Right cardiac atrium (tissue), 5 donors: ENCODE measurements at regions not wholly inside any gene's neighbourhood (a gene's known extent, or its start where the extent isn't known, plus 50 kb on each side); places are given as distances from the start of the nearest gene placed in this dataset.
"Not testable (repeated sequence)": the region's sequence is repeated elsewhere in the genome, so short reads cannot be mapped to it uniquely, and the experiment has no call there.

Experiments used
- ATAC-seq, 2 donors: fragments of 200-7000 bp; cut with Tn5 transposase; one replicate each; pipeline versions ENCODE4 v1.8.0 to v1.9.1; 2020; ENCODE audit warnings: moderate library complexity in 2 of 2, mild to moderate bottlenecking in 1 of 2
- DNase-seq, 3 donors: peaks; one replicate each; pipeline ENCODE4 v3.0.0-alpha.2; 2020
- H3K27ac ChIP-seq: one replicate; pipeline ENCODE4 v1.5.1; 2013; ENCODE audit warnings: mild to moderate bottlenecking, low read length, control low read depth, moderate library complexity
- H3K27me3 ChIP-seq: one replicate; pipeline ENCODE4 v1.6.1; 2013; ENCODE audit not compliant: control insufficient read depth, insufficient read depth
- H3K4me1 ChIP-seq: one replicate; pipeline ENCODE4 v1.6.1; 2013; ENCODE audit warnings: low read length; ENCODE audit not compliant: control insufficient read depth, insufficient read depth
- H3K4me3 ChIP-seq: one replicate; pipeline ENCODE4 v1.5.1; 2013; ENCODE audit warnings: low read length, control low read depth
- H3K9me3 ChIP-seq: one replicate; pipeline ENCODE4 v1.6.1; 2013; ENCODE audit warnings: low read length; ENCODE audit not compliant: control insufficient read depth
- WGBS: extraction: QIAGEN DNeasy Blood & Tissue Kit; methylation state at CpG from one replicate; pipeline ENCODE4 v1.1.7; 2013; 5-methylcytosine and 5-hydroxymethylcytosine counted together
- intact Hi-C, 4 donors: fragments of 100-400 bp; cut with DNase I; formaldehyde crosslinking; loops; one replicate each; pipeline versions ENCODE4 v1.11.0 to v1.14.0; 2022 to 2023
- donor health status: healthy with polysubstance abuse.
- donor health status: DM: no; HTN: yes; CAD: no.
- donor health status: DM: no; HTN: no; CAD: no.
- donor health status: DM: no; HTN: yes; CAD: no; lungs with severe emphysema.
- donor health status: DM: yes; HTN: yes; CAD: no.

DNA sequence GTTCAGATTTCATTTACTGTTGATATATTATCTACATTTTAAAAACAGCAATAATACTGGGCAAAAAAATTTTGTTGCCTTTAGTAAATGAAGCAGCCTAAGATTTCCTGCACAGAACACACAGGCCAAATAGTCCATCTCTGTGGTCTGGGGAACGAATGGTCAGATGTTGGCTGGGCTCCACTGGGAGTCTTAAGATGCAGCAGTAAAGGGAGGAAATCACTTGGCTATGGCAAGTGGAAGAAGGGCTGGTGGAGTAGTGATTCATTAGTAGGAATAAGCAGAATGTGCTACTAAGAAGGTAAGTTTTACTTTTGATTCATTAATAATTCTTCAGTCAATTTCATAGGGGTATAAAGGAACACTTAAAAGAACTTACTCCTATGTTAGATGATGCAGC is 91.1 kb upstream of the ARRDC3 start:
- Histone ChIP-seq H3K4me1 (no peaks in the 10 kb centered on the region), H3K9me3 (no peaks in the 10 kb centered on the region), H3K27ac (no peak overlapping the region), H3K4me3 (no peak overlapping the region), H3K27me3 (no peaks in the 10 kb centered on the region)
- intact Hi-C loops = no loop called here
- ATAC-seq (no peak), DNase-seq (no peak)
- WGBS = 25% methylated on average over 1 of the region's 1 CpG

DNA sequence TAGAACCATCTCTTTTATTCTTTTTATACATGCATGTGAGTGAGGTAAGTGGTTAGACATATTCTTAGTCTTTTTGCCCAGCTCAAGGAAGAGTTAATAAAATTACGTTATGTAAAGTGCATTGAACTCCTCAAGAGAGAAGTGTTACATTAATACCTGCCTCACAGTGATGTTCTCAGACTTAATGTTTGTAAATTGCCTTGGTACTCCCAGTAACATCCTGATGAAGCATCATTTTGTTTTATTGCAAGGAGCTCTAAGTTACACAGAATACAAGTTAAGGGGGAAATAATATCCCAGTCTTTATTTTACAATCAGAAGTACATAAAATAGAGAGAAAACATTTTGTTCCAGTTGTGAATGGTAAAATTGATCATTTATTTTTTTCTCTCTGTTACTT is 89.5 kb upstream of the ARRDC3 start:
- Histone ChIP-seq H3K27me3 (no peaks in the 10 kb centered on the region), H3K27ac (no peak overlapping the region), H3K9me3 (no peaks in the 10 kb centered on the region), H3K4me3 (no peak overlapping the region), H3K4me1 (no peaks in the 10 kb centered on the region)
- intact Hi-C loops = no loop called here
- no peak for DNase-seq
- ATAC-seq = no peak
- WGBS = 83% methylated on average over 1 of the region's 1 CpG

DNA sequence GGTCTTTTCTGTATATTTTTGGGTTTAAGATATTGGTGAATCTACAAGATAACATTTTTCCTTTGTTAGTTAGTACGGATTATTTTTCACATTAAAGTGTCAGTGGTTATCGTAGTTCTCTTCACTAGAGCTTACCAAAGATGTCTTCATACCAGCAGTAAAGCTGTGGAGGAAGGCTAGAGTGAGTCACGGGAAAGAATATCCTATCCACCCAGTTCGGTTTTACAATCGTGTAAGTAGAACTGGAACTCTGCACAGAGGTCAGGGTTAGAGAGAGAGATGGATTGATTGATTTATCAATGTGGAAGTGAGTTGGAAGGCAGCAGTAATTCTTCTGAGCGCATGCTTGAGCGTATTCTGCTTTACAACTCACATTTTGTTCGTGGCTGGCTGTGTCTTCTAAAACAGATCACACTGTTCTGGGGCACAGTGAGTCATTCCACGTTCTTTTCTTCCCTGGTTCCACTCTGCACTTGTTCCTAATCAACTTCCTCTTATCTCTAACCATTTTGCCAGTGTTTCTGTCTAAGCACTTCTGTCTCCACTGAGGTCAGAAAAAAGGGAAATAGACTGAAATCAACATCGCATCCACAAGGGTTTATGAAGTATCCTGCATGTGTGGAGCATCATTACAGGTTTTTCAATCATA is 86.5 kb upstream of the ARRDC3 start:
- no peaks in the 10 kb centered on the region for H3K9me3 ChIP-seq
- H3K4me1 ChIP-seq = no peaks in the 10 kb centered on the region
- DNase-seq (no peak), ATAC-seq (peak; percentile 79 to 81)
- H3K27me3 ChIP-seq = no peaks in the 10 kb centered on the region
- 60% methylated on average over 10 of the region's 10 CpGs for WGBS
- H3K27ac ChIP-seq = no peak overlapping the region
- intact Hi-C loops = no loop called here
- H3K4me3 ChIP-seq = no peak overlapping the region

DNA sequence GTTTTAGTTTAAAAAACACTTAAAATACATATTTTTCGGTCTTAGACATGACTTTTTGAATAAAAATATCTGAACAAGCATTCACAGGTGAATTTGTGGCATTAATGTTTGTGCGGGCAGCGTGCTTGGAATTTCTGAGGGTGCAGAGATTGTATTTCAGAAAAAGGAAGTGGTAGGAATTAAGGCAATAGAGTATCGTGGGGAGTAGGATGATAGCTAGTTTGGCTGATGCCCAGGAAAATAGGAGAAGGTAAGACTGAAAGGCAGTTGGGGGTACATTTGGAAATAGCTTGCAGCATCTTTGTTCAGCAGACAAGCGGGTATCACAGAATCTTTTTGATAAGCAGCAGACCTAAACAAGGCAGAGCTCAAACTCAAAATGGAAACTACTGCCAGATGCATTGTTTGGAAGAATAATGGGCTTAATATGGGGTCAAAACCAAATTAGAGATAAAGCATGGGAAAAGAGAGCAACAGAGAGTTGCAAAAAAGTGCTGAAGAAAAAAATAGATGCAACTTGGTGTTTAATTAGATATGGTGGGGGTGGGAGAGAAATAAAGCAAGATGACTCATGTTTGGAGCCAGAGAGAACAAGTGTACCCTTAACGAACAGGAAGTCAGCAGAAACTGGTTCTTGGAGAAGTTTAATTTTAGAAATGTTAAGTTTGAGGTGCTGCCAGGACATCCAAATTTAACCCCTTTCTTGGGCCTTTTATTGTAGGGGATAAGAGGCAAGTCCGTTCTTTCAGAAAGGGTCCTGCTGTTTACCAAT is 85.7 kb upstream of the ARRDC3 start:
- peak; percentile 61 to 62 for ATAC-seq

DNA sequence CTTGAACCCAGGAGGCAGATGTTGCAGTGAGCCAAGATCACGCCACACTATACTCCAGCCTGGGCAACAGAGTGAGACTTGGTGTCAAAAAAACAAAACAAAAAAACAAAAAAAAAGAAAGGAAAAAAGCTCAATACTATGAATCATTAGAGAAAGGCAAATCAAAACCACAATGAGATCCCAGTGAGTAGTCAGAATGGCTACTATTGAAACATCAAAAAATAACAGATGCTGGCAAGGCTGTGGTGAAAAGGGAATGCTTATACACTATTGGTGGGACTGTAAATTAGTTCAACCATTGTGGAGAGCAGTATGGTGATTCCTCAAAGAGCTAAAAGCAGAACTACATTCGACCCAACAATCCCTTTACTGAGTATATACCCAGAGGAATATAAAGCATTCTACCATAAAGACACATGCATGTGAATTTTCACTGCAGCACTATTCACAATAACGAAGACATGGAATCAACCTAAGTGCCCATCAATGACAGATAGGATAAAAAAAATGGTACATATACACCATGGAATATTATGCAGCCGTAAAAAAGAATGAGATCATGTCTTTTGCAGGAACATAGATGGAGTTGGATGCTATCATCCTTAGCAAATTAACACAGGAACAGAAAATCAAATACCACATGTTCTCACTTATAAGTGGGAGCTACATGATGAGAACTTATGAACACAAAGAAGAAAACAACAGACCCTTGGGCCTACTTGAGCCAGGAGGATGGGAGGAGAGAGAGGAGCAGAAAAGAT is 81.9 kb upstream of the ARRDC3 start:
- no peak overlapping the region for H3K4me3 ChIP-seq
- intact Hi-C loops = no loop called here
- H3K27me3 ChIP-seq = no peaks in the 10 kb centered on the region
- H3K27ac ChIP-seq = no peak overlapping the region
- DNase-seq = no peak
- H3K9me3 ChIP-seq = no peaks in the 10 kb centered on the region
- 95% methylated on average over 4 of the region's 4 CpGs for WGBS
- ATAC-seq = no peak
- H3K4me1 ChIP-seq = no peaks in the 10 kb centered on the region

More for the DNA sequence above, 85.7 kb upstream of the ARRDC3 start:
- no peaks in the 10 kb centered on the region for H3K27me3 ChIP-seq
- intact Hi-C loops = no loop called here
- WGBS = 55% methylated on average over 7 of the region's 7 CpGs
- no peak overlapping the region for H3K4me3 ChIP-seq
- H3K27ac ChIP-seq = no peak overlapping the region
- no peaks in the 10 kb centered on the region for H3K9me3 ChIP-seq
- no peaks in the 10 kb centered on the region for H3K4me1 ChIP-seq
- DNase-seq = no peak

DNA sequence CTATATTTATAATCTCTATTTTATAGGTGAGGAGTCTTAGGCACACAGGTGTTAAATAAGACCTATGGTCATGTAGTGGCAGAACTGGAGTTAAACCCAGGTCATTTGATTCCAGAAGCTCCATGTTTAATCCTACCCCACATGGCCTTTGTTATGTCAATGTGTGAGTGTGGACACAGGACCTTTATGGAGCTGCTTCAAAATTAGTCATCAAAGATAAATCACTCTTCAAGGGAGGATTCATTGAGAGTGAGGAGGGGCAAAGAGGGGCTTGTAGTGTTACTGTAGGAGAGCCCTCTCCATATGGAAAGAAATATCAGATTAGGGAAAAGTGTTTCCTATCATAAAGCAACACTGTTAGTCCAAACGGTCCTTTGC is 74.6 kb upstream of the ARRDC3 start:
- no peak overlapping the region for H3K4me3 ChIP-seq
- no peaks in the 10 kb centered on the region for H3K4me1 ChIP-seq
- WGBS = 56% methylated on average over 1 of the region's 1 CpG
- H3K27ac ChIP-seq = no peak overlapping the region
- intact Hi-C loops = no loop called here
- no peak for ATAC-seq
- DNase-seq = no peak
- H3K27me3 ChIP-seq = no peaks in the 10 kb centered on the region
- no peaks in the 10 kb centered on the region for H3K9me3 ChIP-seq

DNA sequence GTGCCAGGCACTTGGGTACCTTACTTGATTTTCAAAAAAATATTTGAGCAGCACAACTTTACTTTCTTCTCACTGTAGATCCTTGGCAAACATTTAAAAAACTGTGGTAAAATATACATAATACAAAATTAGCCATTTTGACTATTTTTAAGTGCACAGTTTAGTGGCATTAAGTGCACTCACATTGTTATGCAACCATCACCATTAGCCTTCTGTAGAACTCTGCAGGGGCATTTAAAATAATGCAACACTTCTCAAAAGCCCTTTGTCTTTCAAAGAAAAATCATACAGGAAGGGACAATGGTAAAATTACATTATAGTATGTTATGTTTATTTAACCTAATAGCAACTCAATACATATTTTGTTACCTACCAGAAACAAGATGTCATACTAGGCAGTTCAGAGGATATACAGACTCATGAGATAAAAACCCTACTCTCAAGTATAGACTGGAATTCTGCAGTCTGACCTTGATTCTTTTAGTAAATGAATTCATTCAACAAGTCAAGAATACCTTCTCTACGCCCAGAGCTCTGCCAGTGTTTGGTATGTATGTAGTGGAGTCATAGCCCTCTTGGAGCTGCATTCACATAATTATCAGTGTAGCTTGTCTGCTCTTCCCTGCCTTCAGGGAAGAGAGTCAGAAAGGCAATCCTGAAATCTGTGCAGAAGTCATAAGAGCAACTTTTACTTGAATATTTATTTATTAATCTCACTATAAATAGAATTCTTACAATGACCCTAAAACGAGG is 74.0 kb upstream of the ARRDC3 start:
- H3K4me3 ChIP-seq = no peak overlapping the region
- ATAC-seq = no peak
- intact Hi-C loops = no loop called here
- no peaks in the 10 kb centered on the region for H3K27me3 ChIP-seq
- H3K4me1 ChIP-seq = no peaks in the 10 kb centered on the region
- H3K27ac ChIP-seq = no peak overlapping the region
- H3K9me3 ChIP-seq = no peaks in the 10 kb centered on the region
- DNase-seq = no peak
- 65% methylated on average over 2 of the region's 2 CpGs for WGBS

DNA sequence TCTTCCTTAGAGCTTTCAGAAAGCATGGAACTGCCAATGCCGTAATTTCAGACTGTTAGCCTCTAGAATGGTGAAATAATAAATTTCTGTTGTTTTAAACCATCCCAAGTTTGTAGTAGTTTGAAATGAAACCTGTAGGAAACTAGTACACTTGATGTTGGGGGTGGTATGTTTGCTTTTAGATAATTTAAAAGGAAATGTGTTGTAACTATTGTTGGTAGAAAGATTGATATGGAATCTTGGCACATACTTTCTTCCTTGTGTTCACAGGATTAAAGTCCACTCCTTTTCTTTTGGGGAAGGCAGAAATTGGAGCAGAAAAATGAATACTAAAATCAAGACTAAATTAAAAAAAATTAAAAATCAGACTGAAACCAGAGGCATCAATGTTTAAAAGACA is 66.0 kb upstream of the ARRDC3 start:
- 89% methylated on average over 1 of the region's 1 CpG for WGBS
- DNase-seq = no peak
- no peaks in the 10 kb centered on the region for H3K9me3 ChIP-seq

DNA sequence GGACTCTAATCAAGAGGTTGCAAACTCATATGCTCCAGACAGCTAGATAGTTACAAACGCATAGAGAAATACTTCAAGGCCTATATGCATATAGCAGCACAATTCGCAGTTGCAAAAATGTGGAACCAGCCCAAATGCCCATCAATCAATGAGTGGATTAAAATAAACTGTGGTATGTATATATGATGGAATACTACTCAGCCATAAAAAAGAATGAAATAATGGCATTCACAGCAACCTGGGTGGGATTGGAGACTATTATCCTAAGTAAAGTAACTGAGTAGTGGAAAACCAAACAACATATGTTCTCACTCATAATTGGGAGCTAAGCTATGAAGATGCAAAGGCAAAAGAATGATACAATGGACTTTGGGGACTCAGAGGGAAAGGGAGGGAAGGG is 65.0 kb upstream of the ARRDC3 start:
- DNase-seq, H3K4me1 ChIP-seq, H3K27ac ChIP-seq, intact Hi-C loops, H3K4me3 ChIP-seq, ATAC-seq, H3K27me3 ChIP-seq, H3K9me3 ChIP-seq: not testable (repeated sequence)
- WGBS = 96% methylated on average over 2 of the region's 2 CpGs

More for the DNA sequence above, 66.0 kb upstream of the ARRDC3 start:
- no peak overlapping the region for H3K27ac ChIP-seq
- H3K4me3 ChIP-seq = no peak overlapping the region
- no peaks in the 10 kb centered on the region for H3K27me3 ChIP-seq
- H3K4me1 ChIP-seq = no peaks in the 10 kb centered on the region
- peak in 1 of 2 donors; percentile 48 for ATAC-seq
- intact Hi-C loops = no loop called here

DNA sequence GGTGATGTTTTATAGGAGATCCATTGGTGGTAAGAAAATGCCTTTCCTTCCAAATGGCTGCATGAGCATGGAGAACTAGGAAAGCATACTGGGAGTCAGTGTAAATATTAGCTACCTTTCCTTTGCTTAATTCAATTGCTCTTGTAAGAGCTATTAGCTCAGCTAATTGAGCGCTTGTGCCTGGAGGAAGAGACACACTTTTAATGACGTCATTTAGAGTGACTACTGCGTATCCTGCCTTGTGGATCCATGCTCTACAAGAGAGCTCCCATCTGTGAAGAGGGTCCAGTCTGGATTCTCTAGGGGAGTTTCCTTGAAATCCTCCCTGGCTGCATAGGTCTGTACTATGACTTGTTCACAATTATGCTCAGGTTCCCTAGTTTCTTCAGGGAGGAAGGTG is 63.8 kb upstream of the ARRDC3 start:
- H3K27ac ChIP-seq, DNase-seq, H3K4me1 ChIP-seq, H3K27me3 ChIP-seq, H3K4me3 ChIP-seq, ATAC-seq, H3K9me3 ChIP-seq, intact Hi-C loops: not testable (repeated sequence)
- WGBS = 82% methylated on average over 3 of the region's 3 CpGs
